ENCODE measurements at regions not wholly inside any gene's neighbourhood (a gene's known extent, or its start where the extent isn't known, plus 50 kb on each side); places are given as distances from the start of the nearest gene placed in this dataset.
"Not testable (repeated sequence)": the region's sequence is repeated elsewhere in the genome, so short reads cannot be mapped to it uniquely, and the experiment has no call there.

DNA sequence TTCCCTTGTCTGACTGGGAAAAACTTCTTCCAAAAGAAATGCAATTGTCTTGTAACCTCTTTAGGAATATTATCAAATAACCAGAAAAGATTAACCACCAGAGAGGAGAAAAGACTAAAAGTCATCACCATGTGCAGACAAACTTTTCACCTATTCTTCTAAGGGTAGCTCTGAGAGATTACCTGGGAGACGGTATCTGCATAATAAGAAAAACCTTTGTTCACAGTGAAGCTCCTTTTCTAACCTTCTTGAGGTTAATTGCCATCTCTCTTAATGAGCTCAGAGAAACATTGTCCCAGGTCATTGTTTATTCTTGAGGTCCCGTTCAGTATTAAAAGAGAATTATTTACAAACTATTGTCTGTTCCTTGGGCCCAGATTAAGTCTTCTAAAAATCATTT lies 1091.2 kb upstream of the LRRTM1 start:
- no peaks in the 10 kb centered on the region for H3K27me3 ChIP-seq (ENCODE audit: control insufficient read depth, low read length)
- no peaks in the 10 kb centered on the region for H3F3A ChIP-seq (ENCODE audit: control insufficient read depth, insufficient read depth)
- H3K27ac ChIP-seq (ENCODE audit: low read depth, low read length): no peak overlapping the region
- no peaks in the 10 kb centered on the region for H4K20me1 ChIP-seq (ENCODE audit: control insufficient read depth, insufficient read depth, low read depth, low read length)
- no peaks in the 10 kb centered on the region for H3K4me1 ChIP-seq (ENCODE audit: control insufficient read depth, low read length)
- no peaks in the 10 kb centered on the region for H3K9me2 ChIP-seq (replicated peaks; ENCODE audit: control insufficient read depth, low read length)
- no peaks in the 10 kb centered on the region for H3K9me3 ChIP-seq (ENCODE audit: control insufficient read depth, insufficient read depth, low read length)
- H3K4me3 ChIP-seq (ENCODE audit: low read length): no peak overlapping the region
- no peak for TF ChIP-seq EZH2phosphoT487 (IDR thresholded peaks at IDR 0.05; ENCODE audit: borderline replicate concordance, low read length)
- TF ChIP-seq, protein P1, sequence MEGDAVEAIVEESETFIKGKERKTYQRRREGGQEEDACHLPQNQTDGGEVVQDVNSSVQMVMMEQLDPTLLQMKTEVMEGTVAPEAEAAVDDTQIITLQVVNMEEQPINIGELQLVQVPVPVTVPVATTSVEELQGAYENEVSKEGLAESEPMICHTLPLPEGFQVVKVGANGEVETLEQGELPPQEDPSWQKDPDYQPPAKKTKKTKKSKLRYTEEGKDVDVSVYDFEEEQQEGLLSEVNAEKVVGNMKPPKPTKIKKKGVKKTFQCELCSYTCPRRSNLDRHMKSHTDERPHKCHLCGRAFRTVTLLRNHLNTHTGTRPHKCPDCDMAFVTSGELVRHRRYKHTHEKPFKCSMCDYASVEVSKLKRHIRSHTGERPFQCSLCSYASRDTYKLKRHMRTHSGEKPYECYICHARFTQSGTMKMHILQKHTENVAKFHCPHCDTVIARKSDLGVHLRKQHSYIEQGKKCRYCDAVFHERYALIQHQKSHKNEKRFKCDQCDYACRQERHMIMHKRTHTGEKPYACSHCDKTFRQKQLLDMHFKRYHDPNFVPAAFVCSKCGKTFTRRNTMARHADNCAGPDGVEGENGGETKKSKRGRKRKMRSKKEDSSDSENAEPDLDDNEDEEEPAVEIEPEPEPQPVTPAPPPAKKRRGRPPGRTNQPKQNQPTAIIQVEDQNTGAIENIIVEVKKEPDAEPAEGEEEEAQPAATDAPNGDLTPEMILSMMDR (IDR thresholded peaks at IDR 0.05; ENCODE audit: low read depth, low read length, poor library complexity, severe bottlenecking): no peak
- H3K4me2 ChIP-seq (ENCODE audit: low read length): no peak overlapping the region
- H3K79me2 ChIP-seq (ENCODE audit: control insufficient read depth, low read length): no peaks in the 10 kb centered on the region
- H3K36me3 ChIP-seq (ENCODE audit: control insufficient read depth, low read length): no peaks in the 10 kb centered on the region

DNA sequence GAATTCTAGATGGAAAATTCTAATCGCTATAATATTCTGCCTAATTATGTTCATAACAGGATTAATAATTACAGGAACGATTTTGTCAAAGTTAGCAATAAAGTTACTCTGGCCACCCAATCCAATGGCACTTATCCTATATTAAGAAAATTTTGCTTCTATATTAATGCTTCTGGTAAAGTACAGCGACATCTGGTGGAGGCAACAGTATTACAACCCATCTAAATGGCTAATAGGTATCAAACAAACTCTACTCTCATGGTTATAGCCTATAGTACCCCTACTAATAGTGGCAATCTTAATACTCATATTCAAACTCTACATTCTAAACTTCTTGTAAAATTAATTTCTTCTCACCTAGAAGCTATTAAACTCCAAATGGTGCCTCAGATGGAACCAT lies 1084.7 kb upstream of the LRRTM1 start:
- H3K27ac ChIP-seq (ENCODE audit: low read depth, low read length): no peak overlapping the region
- H3K9me3 ChIP-seq (ENCODE audit: control insufficient read depth, insufficient read depth, low read length): peaks cover 9% of the 10 kb centered on the region; the same call in 1 of the 2 replicates
- TF ChIP-seq, protein P1 (IDR thresholded peaks at IDR 0.05; ENCODE audit: low read depth, low read length, poor library complexity, severe bottlenecking): peak; percentile 66
- no peak for TF ChIP-seq EZH2phosphoT487 (IDR thresholded peaks at IDR 0.05; ENCODE audit: borderline replicate concordance, low read length)
- H3K4me3 ChIP-seq (ENCODE audit: low read length): no peak overlapping the region
- no peaks in the 10 kb centered on the region for H3F3A ChIP-seq (ENCODE audit: control insufficient read depth, insufficient read depth)
- no peaks in the 10 kb centered on the region for H3K79me2 ChIP-seq (ENCODE audit: control insufficient read depth, low read length)
- H4K20me1 ChIP-seq (ENCODE audit: control insufficient read depth, insufficient read depth, low read depth, low read length): no peaks in the 10 kb centered on the region
- H3K36me3 ChIP-seq (ENCODE audit: control insufficient read depth, low read length): no peaks in the 10 kb centered on the region
- no peaks in the 10 kb centered on the region for H3K9me2 ChIP-seq (replicated peaks; ENCODE audit: control insufficient read depth, low read length)
- no peaks in the 10 kb centered on the region for H3K27me3 ChIP-seq (ENCODE audit: control insufficient read depth, low read length)
- H3K4me2 ChIP-seq (ENCODE audit: low read length): no peak overlapping the region
- no peaks in the 10 kb centered on the region for H3K4me1 ChIP-seq (ENCODE audit: control insufficient read depth, low read length)

DNA sequence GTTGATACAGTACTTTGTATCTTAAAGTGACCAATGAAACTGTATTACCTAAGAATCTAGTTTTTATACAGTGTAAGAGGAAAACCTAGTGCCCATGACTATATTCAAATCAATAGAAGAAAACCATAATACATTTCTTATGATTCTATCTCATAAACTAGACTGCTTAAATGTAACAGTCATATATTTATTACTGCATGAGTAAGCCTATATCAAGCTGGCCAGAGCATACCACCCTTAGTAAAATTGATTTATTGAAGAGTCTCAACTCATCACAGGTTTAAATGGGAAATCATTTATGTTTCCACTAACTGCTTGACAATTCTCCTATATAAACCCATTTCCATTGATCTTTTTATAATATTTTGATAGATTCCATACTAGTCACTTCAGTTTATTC lies 1059.2 kb upstream of the LRRTM1 start:
- Histone ChIP-seq H3K79me2 (ENCODE audit: control insufficient read depth, low read length) (no peaks in the 10 kb centered on the region), H3K9me2 (replicated peaks; ENCODE audit: control insufficient read depth, low read length) (no peaks in the 10 kb centered on the region), H3K4me2 (ENCODE audit: low read length) (no peak overlapping the region), H3K27ac (ENCODE audit: low read depth, low read length) (no peak overlapping the region), H3K4me1 (ENCODE audit: control insufficient read depth, low read length) (no peaks in the 10 kb centered on the region), H3K27me3 (ENCODE audit: control insufficient read depth, low read length) (no peaks in the 10 kb centered on the region), H3K9me3 (ENCODE audit: control insufficient read depth, insufficient read depth, low read length) (no peaks in the 10 kb centered on the region), H4K20me1 (ENCODE audit: control insufficient read depth, insufficient read depth, low read depth, low read length) (no peaks in the 10 kb centered on the region), H3K4me3 (ENCODE audit: low read length) (no peak overlapping the region), H3K36me3 (ENCODE audit: control insufficient read depth, low read length) (no peaks in the 10 kb centered on the region), H3F3A (ENCODE audit: control insufficient read depth, insufficient read depth) (no peaks in the 10 kb centered on the region)
- no peak for TF ChIP-seq EZH2phosphoT487 (IDR thresholded peaks at IDR 0.05; ENCODE audit: borderline replicate concordance, low read length)

DNA sequence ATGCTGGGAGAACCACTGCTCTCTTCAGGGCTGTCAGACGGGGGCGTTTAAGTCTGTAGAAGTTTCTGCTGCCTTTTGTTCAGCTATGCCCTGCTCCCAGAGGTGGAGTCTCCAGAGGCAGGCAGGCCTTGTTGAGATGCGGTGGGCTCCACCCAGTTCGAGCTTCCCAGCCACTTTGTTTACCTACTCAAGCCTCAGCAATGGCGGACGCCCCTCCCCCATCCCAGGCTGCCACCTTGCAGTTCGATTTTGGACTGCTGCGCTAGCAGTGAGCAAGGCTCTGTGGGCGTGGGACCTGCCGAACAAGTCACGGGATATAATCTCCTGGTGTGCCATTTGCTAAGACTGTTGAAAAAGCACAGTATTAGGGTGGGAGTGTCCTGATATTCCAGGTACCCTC lies 1057.9 kb upstream of the LRRTM1 start:
- not testable (repeated sequence) for H3K9me3 ChIP-seq (ENCODE audit: control insufficient read depth, insufficient read depth, low read length); H3K9me2 ChIP-seq (replicated peaks; ENCODE audit: control insufficient read depth, low read length); H3K27ac ChIP-seq (ENCODE audit: low read depth, low read length); H3K79me2 ChIP-seq (ENCODE audit: control insufficient read depth, low read length); H3K4me3 ChIP-seq (ENCODE audit: low read length); H3K4me2 ChIP-seq (ENCODE audit: low read length); H3K27me3 ChIP-seq (ENCODE audit: control insufficient read depth, low read length); H3K36me3 ChIP-seq (ENCODE audit: control insufficient read depth, low read length); H3F3A ChIP-seq (ENCODE audit: control insufficient read depth, insufficient read depth); H3K4me1 ChIP-seq (ENCODE audit: control insufficient read depth, low read length); H4K20me1 ChIP-seq (ENCODE audit: control insufficient read depth, insufficient read depth, low read depth, low read length)

All from DOHH2 (cell line).